GM23338 (cell line): ENCODE measurements at regions not wholly inside any gene's neighbourhood (a gene's known extent, or its start where the extent isn't known, plus 50 kb on each side); places are given as distances from the start of the nearest gene placed in this dataset.
A peak's percentile ranks its signal among the peaks of the same experiment; 100 is the strongest.

Experiments used
- ATAC-seq: fragments of 200-7000 bp; cut with Tn5 transposase; 3 replicates; pipeline ENCODE4 v1.9.1; 2020
- DNase-seq: peaks from one replicate; pipeline ENCODE4 v3.0.0-alpha.2; 2015; ENCODE audit warnings: low spot score
- H2AFZ ChIP-seq: fragments of 200-600 bp; sonication (generic); 2 replicates; pipeline ENCODE4 v1.8.0; 2016; ENCODE audit warnings: antibody characterized with exemption, mild to moderate bottlenecking, moderate library complexity
- H3F3A ChIP-seq: fragments of 200-600 bp; sonication (generic); replicated peaks from 2 replicates; pipeline ENCODE4 v1.8.0; 2017; ENCODE audit warnings: antibody characterized with exemption, mixed run types, low read depth
- H3K27ac ChIP-seq: fragments of 200-600 bp; sonication (generic); 2 replicates; pipeline ENCODE4 v1.6.1; 2016; ENCODE audit warnings: low read depth
- H3K27me3 ChIP-seq: fragments of 200-600 bp; sonication (generic); 2 replicates; pipeline ENCODE4 v1.8.0; 2016; ENCODE audit warnings: mild to moderate bottlenecking, mixed run types, moderate library complexity; ENCODE audit not compliant: insufficient read depth
- H3K36me3 ChIP-seq: fragments of 200-600 bp; sonication (generic); 2 replicates; pipeline ENCODE4 v1.8.0; 2016; ENCODE audit warnings: mild to moderate bottlenecking; ENCODE audit not compliant: insufficient read depth
- H3K4me1 ChIP-seq: fragments of 200-600 bp; sonication (generic); 2 replicates; pipeline ENCODE4 v1.8.0; 2016; ENCODE audit warnings: mild to moderate bottlenecking, moderate library complexity; ENCODE audit not compliant: insufficient read depth
- H3K4me2 ChIP-seq: fragments of 200-600 bp; sonication (generic); 2 replicates; pipeline ENCODE4 v1.7.1; 2017; ENCODE audit warnings: mixed run types
- H3K4me3 ChIP-seq: fragments of 200-600 bp; sonication (generic); 2 replicates; pipeline ENCODE4 v1.6.1; 2016; ENCODE audit warnings: mixed run types
- H3K79me2 ChIP-seq: fragments of 200-600 bp; sonication (generic); replicated peaks from 2 replicates; pipeline ENCODE4 v1.8.0; 2017; ENCODE audit warnings: mild to moderate bottlenecking; ENCODE audit not compliant: insufficient read depth
- H3K9me2 ChIP-seq: fragments of 200-600 bp; sonication (generic); 2 replicates; pipeline ENCODE4 v1.8.0; 2017; ENCODE audit not compliant: insufficient read depth
- H4K20me1 ChIP-seq: fragments of 200-600 bp; sonication (generic); replicated peaks from 2 replicates; pipeline ENCODE4 v1.8.0; 2017; ENCODE audit warnings: mild to moderate bottlenecking; ENCODE audit not compliant: insufficient read depth
- H3K27ac Mint-ChIP-seq: 2 replicates; pipeline ENCODE4 v1.8.0; 2020; ENCODE audit warnings: inconsistent platforms, mild to moderate bottlenecking, moderate library complexity, mixed read lengths
- H3K27me3 Mint-ChIP-seq: 3 replicates; pipeline ENCODE4 v1.8.0; 2022; ENCODE audit warnings: low read depth, mild to moderate bottlenecking, moderate library complexity, mixed read lengths, inconsistent platforms; ENCODE audit not compliant: insufficient read depth, poor library complexity
- H3K36me3 Mint-ChIP-seq: 3 replicates; pipeline ENCODE4 v1.8.0; 2021; ENCODE audit warnings: low read depth, mild to moderate bottlenecking, inconsistent platforms, moderate library complexity, mixed read lengths
- H3K4me1 Mint-ChIP-seq: 3 replicates; pipeline ENCODE4 v1.8.0; 2020; ENCODE audit warnings: mild to moderate bottlenecking, inconsistent platforms, mixed read lengths
- H3K4me3 Mint-ChIP-seq: 3 replicates; pipeline ENCODE4 v1.8.0; 2021; ENCODE audit warnings: moderate library complexity, mild to moderate bottlenecking, inconsistent platforms, mixed read lengths
- H3K9me3 Mint-ChIP-seq: 3 replicates; pipeline ENCODE4 v1.8.0; 2020; ENCODE audit warnings: moderate library complexity, mild to moderate bottlenecking, inconsistent platforms, mixed read lengths
- CREB1 ChIP-seq: fragments of 250-450 bp; sonication (Bioruptor Pico); IDR thresholded peaks from 2 replicates; pipeline ENCODE4 v1.5.0; 2020; ENCODE audit warnings: low read depth, mild to moderate bottlenecking, moderate library complexity
- CTCF ChIP-seq, 2 experiments: fragments of 200-600 bp in 1 of 2; sonication (generic) in 1 of 2; conservative IDR thresholded peaks; 2 replicates each; pipeline versions ENCODE4 v1.5.1 to v1.6.1; 2016 to 2017; ENCODE audit warnings: antibody characterized with exemption in 2 of 2, low read depth in 2 of 2, mild to moderate bottlenecking in 2 of 2, moderate library complexity in 1 of 2
- EZH2phosphoT487 ChIP-seq: fragments of 200-600 bp; sonication (generic); IDR thresholded peaks from one replicate; pipeline ENCODE4 v1.8.1; 2018; ENCODE audit warnings: antibody characterized with exemption; ENCODE audit not compliant: unreplicated experiment
- NANOG ChIP-seq: IDR thresholded peaks from 2 replicates; pipeline ENCODE4 v1.6.1; 2016; ENCODE audit warnings: antibody characterized with exemption, borderline replicate concordance
- POLR2AphosphoS5 ChIP-seq: IDR thresholded peaks from 2 replicates; pipeline ENCODE4 v1.6.1; 2016; ENCODE audit warnings: antibody characterized with exemption, low read depth
- STAT1 ChIP-seq: IDR thresholded peaks from one replicate; pipeline ENCODE4 v1.6.1; 2016; ENCODE audit warnings: antibody characterized with exemption; ENCODE audit not compliant: unreplicated experiment
- ZNF331 ChIP-seq: fragments of 250-450 bp; sonication (Bioruptor Pico); IDR thresholded peaks from 2 replicates; pipeline ENCODE4 v1.5.0; 2020; ENCODE audit warnings: low read depth, mild to moderate bottlenecking, moderate library complexity

GRCh38 chr1:194870860-194871259, 1684.4 kb upstream of the B3GALT2 start:
- H3K27me3 Mint-ChIP-seq, result no peaks in the 10 kb centered on the region
- H3K4me3 ChIP-seq, result no peak overlapping the region
- ATAC-seq, result no peak
- H3K27me3 ChIP-seq, result no peaks in the 10 kb centered on the region
- peak; percentile 2 for DNase-seq
- H3K9me2 ChIP-seq, result no peaks in the 10 kb centered on the region
- no peaks in the 10 kb centered on the region for H3K4me1 ChIP-seq
- no peak overlapping the region for H3K27ac ChIP-seq
- no peaks in the 10 kb centered on the region for H3K9me3 Mint-ChIP-seq
- no peak overlapping the region for H3K27ac Mint-ChIP-seq
- TF ChIP-seq CTCF (conservative IDR thresholded peaks at IDR 0.05; ENCODE audit: low read depth in 2 of 2) (peak in 1 of 2 experiments; percentile 38; a peak in 2 of 4 replicates), POLR2AphosphoS5 (no peak)
- no peaks in the 10 kb centered on the region for H3K79me2 ChIP-seq
- no peak overlapping the region for H3K4me3 Mint-ChIP-seq
- no peaks in the 10 kb centered on the region for H3F3A ChIP-seq
- H3K36me3 Mint-ChIP-seq, result no peaks in the 10 kb centered on the region
- no peaks in the 10 kb centered on the region for H3K36me3 ChIP-seq
- H3K4me2 ChIP-seq, result no peak overlapping the region
- no peaks in the 10 kb centered on the region for H4K20me1 ChIP-seq
- H3K4me1 Mint-ChIP-seq, result peaks cover 3% of the 10 kb centered on the region
- no peak overlapping the region for H2AFZ ChIP-seq

- H3K79me2 ChIP-seq, result no peaks in the 10 kb centered on the region
- H3K27ac ChIP-seq, result no peak overlapping the region
- TF ChIP-seq ZNF331 (CRISPR knock-in tag) (no peak), POLR2AphosphoS5 (no peak), EZH2phosphoT487 (no peak), CTCF (conservative IDR thresholded peaks at IDR 0.05; ENCODE audit: low read depth in 2 of 2) (no peak), CREB1 (no peak), NANOG (no peak), STAT1 (no peak)
- H3K36me3 ChIP-seq, result no peaks in the 10 kb centered on the region
- H3K4me1 ChIP-seq, result no peaks in the 10 kb centered on the region
- H3K4me3 Mint-ChIP-seq, result no peak overlapping the region
- 0 out of 2 replicates have a peak overlapping the region, but pooled peaks have one; percentile 58 for H2AFZ ChIP-seq
- no peak overlapping the region for H3K4me3 ChIP-seq
- no peaks in the 10 kb centered on the region for H3K9me2 ChIP-seq
- DNase-seq, result no peak
- no peaks in the 10 kb centered on the region for H4K20me1 ChIP-seq
- no peak overlapping the region for H3K4me2 ChIP-seq
- no peaks in the 10 kb centered on the region for H3K27me3 Mint-ChIP-seq
- peaks cover 3% of the 10 kb centered on the region for H3K4me1 Mint-ChIP-seq
- H3F3A ChIP-seq, result no peaks in the 10 kb centered on the region
- no peaks in the 10 kb centered on the region; the same call in 2 of the 3 replicates for H3K36me3 Mint-ChIP-seq
- no peaks in the 10 kb centered on the region for H3K27me3 ChIP-seq
- no peak for ATAC-seq
- peaks cover 4% of the 10 kb centered on the region; the same call in 2 of the 3 replicates for H3K9me3 Mint-ChIP-seq
- H3K27ac Mint-ChIP-seq, result no peak overlapping the region
Measured at GRCh38 chr1:194866153-194866552, 1679.7 kb upstream of the B3GALT2 start.
